ENCODE measurements at regions not wholly inside any gene's neighbourhood (a gene's known extent, or its start where the extent isn't known, plus 50 kb on each side); places are given as distances from the start of the nearest gene placed in this dataset.

DNA sequence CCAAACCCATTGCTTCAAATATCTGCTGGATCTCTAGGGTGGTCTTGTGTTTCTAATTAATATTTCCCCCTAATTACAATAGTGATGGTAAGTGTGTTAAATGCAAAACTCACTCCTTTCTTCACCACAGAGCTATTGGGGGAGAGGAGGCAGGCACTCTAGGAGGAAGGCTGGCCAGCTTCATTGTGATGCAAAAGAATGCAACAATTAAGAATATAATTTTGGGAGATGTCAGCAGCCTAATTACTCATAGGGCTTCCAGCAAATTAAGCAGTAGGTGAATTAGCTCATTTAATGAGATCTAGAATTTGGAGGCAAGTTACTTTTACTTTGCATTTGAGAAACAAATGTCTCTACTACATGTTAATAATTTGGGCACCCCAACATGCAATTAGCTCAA lies 560.4 kb upstream of the DAB1 start:
- ATAC-seq (ENCODE audit: low read depth) (no peak), DNase-seq (ENCODE audit: low spot score) (no peak)
- Histone ChIP-seq H3K4me3 (ENCODE audit: severe bottlenecking) (no peak overlapping the region), H3K36me3 (ENCODE audit: low read depth) (no peaks in the 10 kb centered on the region), H3K9me3 (ENCODE audit: severe bottlenecking) (no peaks in the 10 kb centered on the region), H3K27me3 (ENCODE audit: insufficient read depth, poor library complexity, severe bottlenecking) (no peaks in the 10 kb centered on the region), H3K4me1 (ENCODE audit: insufficient read depth, poor library complexity, severe bottlenecking) (no peaks in the 10 kb centered on the region), H3K27ac (ENCODE audit: poor library complexity, severe bottlenecking) (no peak overlapping the region)
- TF ChIP-seq, protein P1, sequence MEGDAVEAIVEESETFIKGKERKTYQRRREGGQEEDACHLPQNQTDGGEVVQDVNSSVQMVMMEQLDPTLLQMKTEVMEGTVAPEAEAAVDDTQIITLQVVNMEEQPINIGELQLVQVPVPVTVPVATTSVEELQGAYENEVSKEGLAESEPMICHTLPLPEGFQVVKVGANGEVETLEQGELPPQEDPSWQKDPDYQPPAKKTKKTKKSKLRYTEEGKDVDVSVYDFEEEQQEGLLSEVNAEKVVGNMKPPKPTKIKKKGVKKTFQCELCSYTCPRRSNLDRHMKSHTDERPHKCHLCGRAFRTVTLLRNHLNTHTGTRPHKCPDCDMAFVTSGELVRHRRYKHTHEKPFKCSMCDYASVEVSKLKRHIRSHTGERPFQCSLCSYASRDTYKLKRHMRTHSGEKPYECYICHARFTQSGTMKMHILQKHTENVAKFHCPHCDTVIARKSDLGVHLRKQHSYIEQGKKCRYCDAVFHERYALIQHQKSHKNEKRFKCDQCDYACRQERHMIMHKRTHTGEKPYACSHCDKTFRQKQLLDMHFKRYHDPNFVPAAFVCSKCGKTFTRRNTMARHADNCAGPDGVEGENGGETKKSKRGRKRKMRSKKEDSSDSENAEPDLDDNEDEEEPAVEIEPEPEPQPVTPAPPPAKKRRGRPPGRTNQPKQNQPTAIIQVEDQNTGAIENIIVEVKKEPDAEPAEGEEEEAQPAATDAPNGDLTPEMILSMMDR (IDR thresholded peaks at IDR 0.05; ENCODE audit: poor library complexity, severe bottlenecking): no peak

DNA sequence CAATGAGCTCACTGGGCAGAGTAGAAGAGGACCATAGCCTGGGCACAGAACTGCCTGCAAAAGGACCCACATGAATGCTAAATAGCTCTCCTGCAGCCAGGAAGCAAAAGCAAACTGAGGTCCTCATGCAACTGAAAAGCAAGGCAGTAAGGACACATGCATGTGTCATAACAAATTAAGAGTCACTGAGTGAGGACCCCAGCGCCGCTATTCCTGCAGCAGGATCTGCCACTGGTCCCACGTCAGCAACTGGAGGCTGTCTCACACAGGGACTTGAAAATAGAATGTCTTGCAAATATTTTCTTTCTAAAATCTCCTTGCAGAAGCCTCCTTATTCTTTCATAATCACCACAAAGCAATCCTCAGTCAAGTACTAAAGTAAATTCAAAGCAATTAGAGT lies 559.6 kb upstream of the DAB1 start:
- H3K36me3 ChIP-seq (ENCODE audit: low read depth): no peaks in the 10 kb centered on the region
- ATAC-seq (ENCODE audit: low read depth): no peak
- H3K27me3 ChIP-seq (ENCODE audit: insufficient read depth, poor library complexity, severe bottlenecking): no peaks in the 10 kb centered on the region
- TF ChIP-seq, protein P1 (IDR thresholded peaks at IDR 0.05; ENCODE audit: poor library complexity, severe bottlenecking): no peak
- no peak for DNase-seq (ENCODE audit: low spot score)
- H3K27ac ChIP-seq (ENCODE audit: poor library complexity, severe bottlenecking): no peak overlapping the region
- H3K4me1 ChIP-seq (ENCODE audit: insufficient read depth, poor library complexity, severe bottlenecking): no peaks in the 10 kb centered on the region
- no peak overlapping the region for H3K4me3 ChIP-seq (ENCODE audit: severe bottlenecking)
- no peaks in the 10 kb centered on the region for H3K9me3 ChIP-seq (ENCODE audit: severe bottlenecking)

DNA sequence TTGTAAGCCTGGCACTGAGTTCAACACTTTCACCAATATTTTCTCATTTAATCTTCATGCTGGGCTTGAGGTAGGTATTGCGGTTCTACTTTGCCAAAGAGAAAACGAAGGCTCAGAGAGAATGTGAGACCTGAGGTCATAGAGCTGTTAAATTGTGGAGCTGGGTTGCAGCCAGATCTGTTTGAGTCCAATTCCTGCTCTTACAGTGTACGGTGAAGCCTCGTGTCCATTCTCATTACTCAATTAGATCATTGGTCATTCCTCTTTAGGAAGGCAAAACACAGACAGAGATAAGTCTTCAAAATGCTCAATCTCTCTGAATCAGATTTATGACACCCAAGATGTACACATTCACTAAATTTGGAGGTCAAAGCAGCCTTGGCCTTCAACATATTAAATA lies 559.0 kb upstream of the DAB1 start:
- no peak overlapping the region for H3K4me3 ChIP-seq (ENCODE audit: severe bottlenecking)
- no peak overlapping the region for H3K27ac ChIP-seq (ENCODE audit: poor library complexity, severe bottlenecking)
- ATAC-seq (ENCODE audit: low read depth): no peak
- H3K9me3 ChIP-seq (ENCODE audit: severe bottlenecking): no peaks in the 10 kb centered on the region
- no peaks in the 10 kb centered on the region for H3K4me1 ChIP-seq (ENCODE audit: insufficient read depth, poor library complexity, severe bottlenecking)
- no peak for DNase-seq (ENCODE audit: low spot score)
- H3K36me3 ChIP-seq (ENCODE audit: low read depth): no peaks in the 10 kb centered on the region
- no peaks in the 10 kb centered on the region for H3K27me3 ChIP-seq (ENCODE audit: insufficient read depth, poor library complexity, severe bottlenecking)
- TF ChIP-seq, protein P1 (IDR thresholded peaks at IDR 0.05; ENCODE audit: poor library complexity, severe bottlenecking): no peak

DNA sequence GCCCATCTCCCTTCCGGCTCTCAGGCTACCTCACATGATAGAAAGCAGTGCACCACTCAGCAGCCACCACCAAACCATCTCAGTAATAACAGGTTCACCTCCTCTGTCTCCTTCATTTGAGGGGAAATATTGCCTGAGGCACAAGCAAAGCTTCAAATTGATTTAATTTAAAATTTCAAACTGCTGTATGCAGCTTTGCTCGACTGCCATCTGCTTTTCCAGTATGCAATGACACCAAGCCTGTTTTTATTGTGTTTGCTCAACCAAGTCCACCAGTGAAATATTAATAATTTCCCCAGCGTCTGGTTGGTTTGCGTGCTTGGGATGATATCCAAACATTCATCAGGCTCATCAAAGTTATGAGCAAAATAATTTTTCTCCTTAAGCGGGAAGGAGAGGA lies 552.4 kb upstream of the DAB1 start:
- H3K36me3 ChIP-seq (ENCODE audit: low read depth): no peaks in the 10 kb centered on the region
- H3K9me3 ChIP-seq (ENCODE audit: severe bottlenecking): no peaks in the 10 kb centered on the region
- DNase-seq (ENCODE audit: low spot score) (no peak), ATAC-seq (ENCODE audit: low read depth) (no peak)
- no peaks in the 10 kb centered on the region for H3K4me1 ChIP-seq (ENCODE audit: insufficient read depth, poor library complexity, severe bottlenecking)
- H3K4me3 ChIP-seq (ENCODE audit: severe bottlenecking): no peak overlapping the region
- no peaks in the 10 kb centered on the region for H3K27me3 ChIP-seq (ENCODE audit: insufficient read depth, poor library complexity, severe bottlenecking)
- H3K27ac ChIP-seq (ENCODE audit: poor library complexity, severe bottlenecking): no peak overlapping the region
- TF ChIP-seq, protein P1 (IDR thresholded peaks at IDR 0.05; ENCODE audit: poor library complexity, severe bottlenecking): peak; percentile 18

DNA sequence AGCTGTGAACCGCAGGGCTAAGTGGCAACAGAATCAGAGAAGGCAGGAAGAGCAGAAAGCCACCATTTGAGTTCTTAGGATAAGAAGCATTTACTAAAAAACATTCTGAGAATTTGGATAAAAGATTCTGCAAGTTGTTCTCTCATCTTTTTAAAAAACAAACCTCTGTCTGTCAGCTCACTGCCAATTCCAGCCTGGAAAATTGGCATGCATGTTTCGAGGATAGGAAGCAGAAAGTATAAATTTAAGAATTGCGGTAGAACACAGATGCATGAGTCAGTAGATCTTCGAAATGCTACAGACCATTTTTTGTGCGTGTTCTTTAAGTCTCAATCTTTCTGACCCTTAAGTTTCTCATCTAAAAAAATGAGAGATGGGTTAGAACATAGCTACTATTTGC lies 544.5 kb upstream of the DAB1 start:
- H3K4me3 ChIP-seq (ENCODE audit: severe bottlenecking): no peak overlapping the region
- no peak for DNase-seq (ENCODE audit: low spot score)
- H3K27ac ChIP-seq (ENCODE audit: poor library complexity, severe bottlenecking): no peak overlapping the region
- no peaks in the 10 kb centered on the region for H3K9me3 ChIP-seq (ENCODE audit: severe bottlenecking)
- H3K36me3 ChIP-seq (ENCODE audit: low read depth): no peaks in the 10 kb centered on the region
- no peaks in the 10 kb centered on the region for H3K27me3 ChIP-seq (ENCODE audit: insufficient read depth, poor library complexity, severe bottlenecking)
- TF ChIP-seq, protein P1 (IDR thresholded peaks at IDR 0.05; ENCODE audit: poor library complexity, severe bottlenecking): no peak
- H3K4me1 ChIP-seq (ENCODE audit: insufficient read depth, poor library complexity, severe bottlenecking): no peaks in the 10 kb centered on the region
- ATAC-seq (ENCODE audit: low read depth): no peak
